ENCODE measurements at regions not wholly inside any gene's neighbourhood (a gene's known extent, or its start where the extent isn't known, plus 50 kb on each side); places are given as distances from the start of the nearest gene placed in this dataset.

- TF ChIP-seq IRF3 (IDR thresholded peaks at IDR 0.05; ENCODE audit: low read depth, low read length) (no peak), USF1 (IDR thresholded peaks at IDR 0.05; ENCODE audit: borderline replicate concordance, low read depth) (no peak)
Measured at GRCh38 chr3:22990291-22991200, 212.6 kb upstream of the UBE2E2 start (continued).

- Histone ChIP-seq H3K9me2 (no peaks in the 10 kb centered on the region), H3K36me3 (replicated peaks in 1 of 2; ENCODE audit: control insufficient read depth in 1 of 2, insufficient read depth in 2 of 2, low read length in 1 of 2) (no peaks in the 10 kb centered on the region), H3K27me3 (ENCODE audit: insufficient read depth) (no peaks in the 10 kb centered on the region), H3K9me3 (no peaks in the 10 kb centered on the region), H3K27ac (ENCODE audit: low read depth in 2 of 2, low read length in 1 of 2) (no peak overlapping the region), H3F3A (replicated peaks; ENCODE audit: insufficient read depth) (no peaks in the 10 kb centered on the region), H2AFZ (ENCODE audit: low read depth) (no peak overlapping the region), H3K4me3 (ENCODE audit: low read depth in 2 of 2, low read length in 1 of 2) (no peak overlapping the region), H3K4me2 (no peak overlapping the region), H3K79me2 (ENCODE audit: insufficient read depth) (no peaks in the 10 kb centered on the region), H3K4me1 (ENCODE audit: control insufficient read depth in 1 of 2, insufficient read depth in 2 of 2, low read depth in 1 of 2, low read length in 1 of 2) (peaks cover 0 to 3% of the 10 kb centered on the region in 2 experiments; a peak in 1 of 4 replicates), H3K9ac (no peak overlapping the region), H4K20me1 (ENCODE audit: insufficient read depth) (no peaks in the 10 kb centered on the region)
- TF ChIP-seq MAX (IDR thresholded peaks at IDR 0.05; ENCODE audit: low read depth): no peak
- 76% methylated on average over 2 of the region's 2 CpGs for WGBS (ENCODE audit: low lambda C conversion rate)
- ChIA-PET CTCF (no interaction called here), POLR2A (no interaction called here)
- DNase-seq: no peak
Measured at GRCh38 chr3:22994781-22995180, 208.3 kb upstream of the UBE2E2 start.

GRCh38 chr3:22996920-22997571 is 206.1 kb upstream of the UBE2E2 start:
- Histone ChIP-seq H3K9ac (no peak overlapping the region), H3K36me3 (replicated peaks in 1 of 2; ENCODE audit: control insufficient read depth in 1 of 2, insufficient read depth in 2 of 2, low read length in 1 of 2) (no peaks in the 10 kb centered on the region), H3K79me2 (ENCODE audit: insufficient read depth) (no peaks in the 10 kb centered on the region), H2AFZ (ENCODE audit: low read depth) (no peak overlapping the region), H3K4me1 (ENCODE audit: control insufficient read depth in 1 of 2, insufficient read depth in 2 of 2, low read depth in 1 of 2, low read length in 1 of 2) (peaks cover 0 to 3% of the 10 kb centered on the region in 2 experiments; a peak in 1 of 4 replicates), H3K9me2 (no peaks in the 10 kb centered on the region), H3K4me2 (no peak overlapping the region), H3F3A (replicated peaks; ENCODE audit: insufficient read depth) (no peaks in the 10 kb centered on the region), H3K27ac (ENCODE audit: low read depth in 2 of 2, low read length in 1 of 2) (no peak overlapping the region), H3K27me3 (ENCODE audit: insufficient read depth) (no peaks in the 10 kb centered on the region), H4K20me1 (ENCODE audit: insufficient read depth) (no peaks in the 10 kb centered on the region), H3K4me3 (ENCODE audit: low read depth in 2 of 2, low read length in 1 of 2) (no peak overlapping the region), H3K9me3 (no peaks in the 10 kb centered on the region)
- no peak for DNase-seq
- ChIA-PET POLR2A (no interaction called here), CTCF (interaction anchor here (0.5 kb wide), 1 partner anchor 546 kb away, joined by 3 read pairs; no protein-coding TSS in a partner anchor)
- 48% methylated on average over 2 of the region's 2 CpGs for WGBS (ENCODE audit: low lambda C conversion rate)
- no peak for TF ChIP-seq ELF1 (IDR thresholded peaks at IDR 0.05)
- no peak for TF ChIP-seq TAF1 (IDR thresholded peaks at IDR 0.05; ENCODE audit: borderline replicate concordance, low read depth, low read length)
- TF ChIP-seq IRF3 (IDR thresholded peaks at IDR 0.05; ENCODE audit: low read depth, low read length): no peak
- TF ChIP-seq EP300 (IDR thresholded peaks at IDR 0.05; ENCODE audit: borderline replicate concordance in 1 of 2, low read depth in 1 of 2, low read length in 1 of 2): no peak
- TF ChIP-seq RFX5 (IDR thresholded peaks at IDR 0.05; ENCODE audit: low read length): no peak
- no peak for TF ChIP-seq TEAD4 (IDR thresholded peaks at IDR 0.05; ENCODE audit: borderline replicate concordance, insufficient read depth)
- TF ChIP-seq GABPA (IDR thresholded peaks at IDR 0.05; ENCODE audit: low read depth): no peak
- TF ChIP-seq USF2 (IDR thresholded peaks at IDR 0.05; ENCODE audit: borderline replicate concordance, low read depth, low read length): no peak
- TF ChIP-seq USF1 (IDR thresholded peaks at IDR 0.05; ENCODE audit: borderline replicate concordance, low read depth): no peak
- no peak for TF ChIP-seq MXI1 (IDR thresholded peaks at IDR 0.05; ENCODE audit: low read depth, low read length)
- no peak for TF ChIP-seq TCF12 (IDR thresholded peaks at IDR 0.05)

Measured in SK-N-SH (cell line).